Endothelial cell of umbilical vein (primary cell): ENCODE measurements at regions not wholly inside any gene's neighbourhood (a gene's known extent, or its start where the extent isn't known, plus 50 kb on each side); places are given as distances from the start of the nearest gene placed in this dataset.

Experiments used
- BruUV-seq: library from RNA; stranded (reverse); fragments of 400-500 nt; replicated peaks from 2 replicates; lab custom pipeline; 2021; lab: Mats Ljungman, UMichigan
- CTCF ChIA-PET: fragments of 300-600, 350-600 bp; sonication (Branson Sonifier 250); formaldehyde crosslinking; loops from one replicate; lab custom pipeline; 2021; ENCODE audit warnings: antibody characterized with exemption, inconsistent platforms; lab: Charles Lee
- POLR2A ChIA-PET: fragments of 300-600, 350-600 bp; sonication (Branson Sonifier 250); formaldehyde crosslinking; loops from one replicate; lab custom pipeline; 2021; ENCODE audit warnings: antibody characterized with exemption, inconsistent platforms; lab: Charles Lee
- DNase-seq: peaks from one replicate; pipeline ENCODE4 v3.0.0-alpha.2; 2011; ENCODE audit warnings: low read depth, low spot score
- FAIRE-seq: peaks from 2 replicates; lab custom pipeline; 2011; peaks lifted over from hg19 to GRCh38; lab: Jason Lieb, UNC
- H2AFZ ChIP-seq: 2 replicates; pipeline ENCODE4 v1.6.0; 2012; ENCODE audit warnings: low read depth, low read length, control low read depth, inconsistent platforms
- H3K27ac ChIP-seq: 2 replicates; pipeline ENCODE4 v1.5.1; 2011; ENCODE audit warnings: low read depth, mild to moderate bottlenecking, control low read depth, low read length, moderate library complexity; ENCODE audit not compliant: insufficient read depth
- H3K27me3 ChIP-seq, 2 experiments: 2 replicates each; pipeline versions ENCODE4 v1.6.0 to v1.6.1; 2011; ENCODE audit warnings: low read length in 2 of 2, mixed read lengths in 1 of 2; ENCODE audit not compliant: control insufficient read depth in 2 of 2, insufficient read depth in 2 of 2
- H3K36me3 ChIP-seq, 2 experiments: 2 replicates in 1 of 2; 3 replicates in 1 of 2; pipeline ENCODE4 v1.5.1; 2011; ENCODE audit warnings: low read length in 2 of 2, mild to moderate bottlenecking in 1 of 2, moderate library complexity in 1 of 2; ENCODE audit not compliant: control insufficient read depth in 2 of 2, insufficient read depth in 2 of 2; ENCODE audit errors: extremely low read depth in 1 of 2
- H3K4me1 ChIP-seq: 3 replicates; pipeline ENCODE4 v1.5.1; 2011; ENCODE audit warnings: mild to moderate bottlenecking, low read length; ENCODE audit not compliant: control insufficient read depth, insufficient read depth; ENCODE audit errors: extremely low read depth
- H3K4me2 ChIP-seq: 2 replicates; pipeline ENCODE4 v1.6.1; 2011; ENCODE audit warnings: low read length, control low read depth, mixed read lengths; ENCODE audit not compliant: insufficient read depth
- H3K4me3 ChIP-seq, 3 experiments: fragments of 200-600 bp in 1 of 3; sonication (generic), shearing (Covaris generic) in 1 of 3; replicated peaks in 1 of 3; 2 replicates each; pipeline ENCODE4 v1.5.1; 2011 to 2016; ENCODE audit warnings: control low read depth in 3 of 3, low read length in 3 of 3, mild to moderate bottlenecking in 2 of 3, inconsistent platforms in 1 of 3, low read depth in 1 of 3, moderate library complexity in 1 of 3; ENCODE audit not compliant: insufficient read depth in 1 of 3
- H3K79me2 ChIP-seq: 2 replicates; pipeline ENCODE4 v1.6.0; 2012; ENCODE audit warnings: low read length, inconsistent platforms; ENCODE audit not compliant: control insufficient read depth, insufficient read depth
- H3K9ac ChIP-seq: replicated peaks from 2 replicates; pipeline ENCODE3; 2011; ENCODE audit warnings: low read length, control low read depth; ENCODE audit not compliant: insufficient read depth; ENCODE audit errors: extremely low read depth
- H3K9me1 ChIP-seq: replicated peaks from 3 replicates; pipeline ENCODE4 v1.6.0; 2011; ENCODE audit warnings: mild to moderate bottlenecking, low read length; ENCODE audit not compliant: control insufficient read depth, insufficient read depth; ENCODE audit errors: extremely low read depth
- H3K9me3 ChIP-seq: replicated peaks from 2 replicates; pipeline ENCODE4 v1.5.1; 2012; ENCODE audit warnings: low read length, inconsistent platforms; ENCODE audit not compliant: control insufficient read depth, insufficient read depth
- H4K20me1 ChIP-seq: replicated peaks from 2 replicates; pipeline ENCODE3; 2011; ENCODE audit warnings: mild to moderate bottlenecking, low read length; ENCODE audit not compliant: control insufficient read depth, insufficient read depth; ENCODE audit errors: extremely low read depth
- CTCF ChIP-seq, 2 donors: IDR thresholded peaks; 1 replicate in 1 of 2; 2 replicates in 1 of 2; pipeline ENCODE4 v1.5.1; 2011; ENCODE audit warnings: low read length in 2 of 2, mild to moderate bottlenecking in 2 of 2, moderate library complexity in 2 of 2, control low read depth in 1 of 2, inconsistent platforms in 1 of 2, low read depth in 1 of 2; ENCODE audit not compliant: insufficient read depth in 1 of 2; ENCODE audit errors: extremely low read depth in 1 of 2
- EZH2 ChIP-seq: IDR thresholded peaks from 2 replicates; pipeline ENCODE4 v1.6.1; 2012; ENCODE audit warnings: borderline replicate concordance, low read depth, mild to moderate bottlenecking, moderate library complexity, low read length, inconsistent platforms; ENCODE audit not compliant: severe bottlenecking
- FOS ChIP-seq: IDR thresholded peaks from 2 replicates; pipeline ENCODE4 v1.6.1; 2011; ENCODE audit warnings: mild to moderate bottlenecking, low read length, moderate library complexity, borderline replicate concordance; ENCODE audit not compliant: insufficient read depth
- GATA2 ChIP-seq: IDR thresholded peaks from 2 replicates; pipeline ENCODE4 v1.7.0; 2011; ENCODE audit warnings: low read depth, mild to moderate bottlenecking, moderate library complexity, mixed read lengths, low read length; ENCODE audit not compliant: insufficient read length, insufficient read depth
- JUN ChIP-seq: IDR thresholded peaks from 2 replicates; pipeline ENCODE4 v1.6.1; 2011; ENCODE audit warnings: borderline replicate concordance, low read depth; ENCODE audit not compliant: insufficient read length, insufficient read depth
- MAX ChIP-seq: IDR thresholded peaks from 2 replicates; pipeline ENCODE4 v1.6.1; 2011; ENCODE audit not compliant: insufficient read depth, insufficient read length
- MYC ChIP-seq: IDR thresholded peaks from one replicate; pipeline ENCODE4 v1.6.1; 2011; ENCODE audit warnings: mild to moderate bottlenecking, low read depth, low read length
- POLR2A ChIP-seq: IDR thresholded peaks from 2 replicates; pipeline ENCODE4 v1.6.1; 2012; ENCODE audit warnings: low read depth, mild to moderate bottlenecking, control low read depth, low read length
- POLR2AphosphoS5 ChIP-seq: IDR thresholded peaks from 2 replicates; pipeline ENCODE4 v1.6.1; 2012; ENCODE audit warnings: low read depth, mild to moderate bottlenecking, control low read depth, low read length, moderate library complexity; ENCODE audit not compliant: insufficient read depth
- dilution Hi-C: fragments of 300-500 bp; cut with MboI; formaldehyde crosslinking; loops from one replicate; pipeline ENCODE4 v1.15.0; 2019; ENCODE audit warnings: low sequenced_read_pairs; ENCODE audit not compliant: extremely low pct_ligation_motif_present
- intact Hi-C: fragments of 100-400 bp; cut with micrococcal nuclease; formaldehyde crosslinking; loops from one replicate; pipeline ENCODE4 v1.10.0; 2022

GRCh38 chr18:10205151-10205550 lies 249.3 kb upstream of the APCDD1 start:
- H2AFZ ChIP-seq, result no peak overlapping the region
- H3K36me3 ChIP-seq, result no peaks in the 10 kb centered on the region

GRCh38 chr18:10207682-10208345 lies 246.6 kb upstream of the APCDD1 start:
- no peak overlapping the region for H3K4me3 ChIP-seq
- no peak for TF ChIP-seq FOS
- TF ChIP-seq GATA2, result no peak
- TF ChIP-seq CTCF (IDR thresholded peaks at IDR 0.05; ENCODE audit: extremely low read depth in 1 of 2, insufficient read depth in 1 of 2, low read depth in 1 of 2, low read length in 2 of 2), result no peak
- no peak for TF ChIP-seq POLR2AphosphoS5
- TF ChIP-seq EZH2, result no peak
- no peak for TF ChIP-seq MAX
- TF ChIP-seq POLR2A, result no peak
- TF ChIP-seq JUN, result no peak
- TF ChIP-seq MYC, result no peak
- H3K9me1 ChIP-seq, result no peaks in the 10 kb centered on the region
- H2AFZ ChIP-seq, result no peak overlapping the region
- H3K4me2 ChIP-seq, result no peak overlapping the region
- no peaks in the 10 kb centered on the region for H3K27me3 ChIP-seq
- CTCF ChIA-PET, result no interaction called here
- H3K4me1 ChIP-seq, result no peaks in the 10 kb centered on the region
- dilution Hi-C loops, result no loop called here
- intact Hi-C loops, result no loop called here
- no TSS peak for BruUV-seq
- DNase-seq (no peak), FAIRE-seq (no peak)
- no peak overlapping the region for H3K9ac ChIP-seq
- H3K9me3 ChIP-seq, result no peaks in the 10 kb centered on the region
- H3K27ac ChIP-seq, result no peak overlapping the region
- no peaks in the 10 kb centered on the region for H4K20me1 ChIP-seq
- POLR2A ChIA-PET, result no interaction called here
- no peaks in the 10 kb centered on the region for H3K79me2 ChIP-seq
- H3K36me3 ChIP-seq, result no peaks in the 10 kb centered on the region

More at GRCh38 chr18:10205151-10205550, 249.3 kb upstream of the APCDD1 start:
- BruUV-seq, result no TSS peak
- Histone ChIP-seq H3K9ac (no peak overlapping the region), H3K79me2 (no peaks in the 10 kb centered on the region), H3K4me2 (no peak overlapping the region), H3K27ac (no peak overlapping the region), H3K9me1 (no peaks in the 10 kb centered on the region), H3K27me3 (peaks cover 0 to 1% of the 10 kb centered on the region in 2 experiments), H3K4me1 (no peaks in the 10 kb centered on the region), H3K9me3 (no peaks in the 10 kb centered on the region), H4K20me1 (no peaks in the 10 kb centered on the region), H3K4me3 (no peak overlapping the region)
- POLR2A ChIA-PET, result no interaction called here
- FAIRE-seq (no peak), DNase-seq (no peak)
- CTCF ChIA-PET, result no interaction called here
- TF ChIP-seq MAX (no peak), JUN (no peak)
- intact Hi-C loops, result no loop called here
- dilution Hi-C loops, result no loop called here
